GM12865 (cell line): ENCODE measurements at regions not wholly inside any gene's neighbourhood (a gene's known extent, or its start where the extent isn't known, plus 50 kb on each side); places are given as distances from the start of the nearest gene placed in this dataset.
"Not testable (repeated sequence)": the region's sequence is repeated elsewhere in the genome, so short reads cannot be mapped to it uniquely, and the experiment has no call there.

Source experiments
- DNase-seq: peaks from one replicate; pipeline ENCODE4 v3.0.0; 2010; ENCODE audit warnings: low read depth
- H3K4me3 ChIP-seq: 2 replicates; pipeline ENCODE4 v1.5.1; 2011; ENCODE audit warnings: mild to moderate bottlenecking, low read depth, low read length, control low read depth
- TF ChIP-seq, protein P1 (sequence below): IDR thresholded peaks from 2 replicates; pipeline ENCODE4 v1.5.1; 2011; ENCODE audit warnings: low read length, control low read depth, low read depth, inconsistent platforms; ENCODE audit not compliant: insufficient read depth; ENCODE audit errors: missing control alignments

DNA sequence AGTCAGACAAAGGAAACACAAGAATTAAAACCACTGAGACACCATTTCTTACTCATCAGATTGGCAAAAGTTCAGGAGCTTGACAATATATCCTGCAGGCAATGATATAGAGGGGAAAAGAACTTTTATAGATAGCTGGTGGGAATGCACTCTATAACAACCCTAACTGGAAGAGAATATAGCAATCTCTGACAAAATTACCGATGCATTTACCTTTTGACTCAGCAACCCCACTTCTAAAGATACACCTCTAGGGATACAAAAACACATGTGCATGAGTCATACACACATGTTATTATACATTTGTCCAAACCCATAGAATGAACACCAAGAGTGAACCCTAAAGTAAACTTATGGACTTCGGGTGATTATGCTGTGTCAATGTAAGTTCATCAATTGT lies 79.4 kb upstream of the SRD5A2 start:
- H3K4me3 ChIP-seq, result no peak overlapping the region
- TF ChIP-seq, protein P1, sequence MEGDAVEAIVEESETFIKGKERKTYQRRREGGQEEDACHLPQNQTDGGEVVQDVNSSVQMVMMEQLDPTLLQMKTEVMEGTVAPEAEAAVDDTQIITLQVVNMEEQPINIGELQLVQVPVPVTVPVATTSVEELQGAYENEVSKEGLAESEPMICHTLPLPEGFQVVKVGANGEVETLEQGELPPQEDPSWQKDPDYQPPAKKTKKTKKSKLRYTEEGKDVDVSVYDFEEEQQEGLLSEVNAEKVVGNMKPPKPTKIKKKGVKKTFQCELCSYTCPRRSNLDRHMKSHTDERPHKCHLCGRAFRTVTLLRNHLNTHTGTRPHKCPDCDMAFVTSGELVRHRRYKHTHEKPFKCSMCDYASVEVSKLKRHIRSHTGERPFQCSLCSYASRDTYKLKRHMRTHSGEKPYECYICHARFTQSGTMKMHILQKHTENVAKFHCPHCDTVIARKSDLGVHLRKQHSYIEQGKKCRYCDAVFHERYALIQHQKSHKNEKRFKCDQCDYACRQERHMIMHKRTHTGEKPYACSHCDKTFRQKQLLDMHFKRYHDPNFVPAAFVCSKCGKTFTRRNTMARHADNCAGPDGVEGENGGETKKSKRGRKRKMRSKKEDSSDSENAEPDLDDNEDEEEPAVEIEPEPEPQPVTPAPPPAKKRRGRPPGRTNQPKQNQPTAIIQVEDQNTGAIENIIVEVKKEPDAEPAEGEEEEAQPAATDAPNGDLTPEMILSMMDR, result no peak
- DNase-seq, result no peak

DNA sequence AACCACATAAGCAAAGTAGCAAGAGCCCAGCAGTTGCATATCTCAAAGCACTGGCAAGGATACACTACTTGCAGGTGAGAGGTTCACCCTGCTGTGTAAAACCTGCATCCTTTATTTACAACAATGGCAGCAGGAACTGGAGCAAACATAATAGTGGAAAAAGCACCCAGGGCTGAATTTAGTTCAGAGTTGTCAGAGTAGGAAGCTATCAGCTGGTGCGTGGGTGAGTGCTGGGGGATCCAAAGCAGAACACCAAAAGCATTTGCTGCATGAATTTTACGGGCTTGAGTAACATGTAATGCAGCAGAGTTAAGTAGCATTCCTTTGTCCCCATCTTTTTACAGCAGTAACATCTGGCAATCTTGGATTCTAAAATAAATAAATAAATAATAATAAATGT lies 73.5 kb upstream of the SRD5A2 start:
- no peak for DNase-seq
- TF ChIP-seq, protein P1, result no peak
- H3K4me3 ChIP-seq, result no peak overlapping the region

DNA sequence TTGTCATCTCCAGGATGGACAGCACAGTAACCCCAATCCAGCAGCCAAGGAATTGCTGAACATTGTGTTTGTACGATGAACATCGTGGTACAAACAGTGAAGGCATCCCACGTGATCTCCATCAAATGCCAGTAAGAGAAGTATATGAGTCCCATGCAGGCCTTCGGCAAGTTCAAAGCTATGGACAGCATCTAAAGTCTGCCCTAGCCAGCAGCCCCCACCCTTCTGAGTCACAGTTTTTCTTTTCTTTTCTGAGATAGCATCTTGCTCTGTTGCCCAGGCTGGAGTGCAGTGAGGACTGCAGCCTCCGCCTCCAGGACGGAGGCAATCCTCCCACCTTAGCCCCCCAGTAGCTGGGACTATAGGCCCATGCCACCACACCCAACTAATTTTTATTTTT lies 71.0 kb upstream of the SRD5A2 start:
- TF ChIP-seq, protein P1, result no peak
- H3K4me3 ChIP-seq, result no peak overlapping the region
- no peak for DNase-seq

DNA sequence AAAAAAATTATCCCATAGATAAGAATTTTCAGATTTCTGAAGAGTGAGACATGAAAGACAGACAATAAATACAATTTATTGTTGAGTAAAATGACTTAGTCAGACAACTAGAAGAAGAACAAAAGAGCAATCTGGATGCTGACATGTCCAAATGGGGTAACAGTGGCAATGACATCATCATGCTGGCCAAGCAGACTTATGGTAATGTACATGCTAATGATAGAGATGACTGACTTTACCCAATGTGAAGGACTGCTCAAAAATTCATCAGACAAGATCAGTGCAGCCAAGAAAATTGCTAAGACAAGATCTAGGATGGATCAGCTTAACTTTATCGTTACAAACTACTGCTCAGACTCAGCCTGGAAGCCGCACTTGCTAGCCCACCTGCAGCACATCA lies 70.5 kb upstream of the SRD5A2 start:
- no peak overlapping the region for H3K4me3 ChIP-seq
- TF ChIP-seq, protein P1, result no peak
- no peak for DNase-seq

DNA sequence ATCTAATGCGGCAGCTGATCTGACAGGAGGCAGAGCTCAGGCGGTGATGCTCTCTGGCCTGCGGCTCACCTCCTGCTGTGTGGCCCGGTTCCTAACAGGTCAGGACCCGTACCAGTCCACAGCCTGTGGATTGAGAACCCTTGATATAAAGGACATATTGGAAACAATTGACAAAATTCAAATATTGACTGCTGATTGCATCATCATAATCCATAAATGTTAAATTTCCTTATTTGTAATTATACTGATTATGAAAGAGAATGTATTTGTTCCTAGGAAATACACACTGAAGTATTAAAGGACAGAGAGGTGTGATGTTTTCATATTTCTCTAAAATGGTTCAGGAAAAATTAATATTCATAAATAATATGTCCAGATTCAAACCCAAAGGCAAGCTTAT lies 63.8 kb upstream of the SRD5A2 start:
- H3K4me3 ChIP-seq, result no peak overlapping the region
- TF ChIP-seq, protein P1, result no peak
- DNase-seq, result no peak

DNA sequence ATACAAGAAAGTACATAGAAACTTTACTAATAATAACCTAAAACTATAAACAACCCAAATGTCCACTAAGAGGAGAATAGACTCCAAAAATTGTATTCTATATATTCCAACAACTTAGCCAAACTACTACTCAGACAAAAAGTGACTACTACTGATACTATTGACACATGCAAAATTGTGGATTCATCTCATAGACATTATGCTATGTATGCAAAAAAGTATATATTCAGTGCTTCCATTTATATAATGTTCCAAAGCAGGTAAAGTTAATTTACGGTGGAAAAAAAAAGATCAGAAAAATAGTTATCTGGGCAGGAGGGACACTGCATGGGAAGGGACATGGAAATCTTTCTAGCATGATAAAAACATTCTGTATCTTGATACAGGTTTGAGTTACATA lies 62.0 kb upstream of the SRD5A2 start:
- no peak overlapping the region for H3K4me3 ChIP-seq
- DNase-seq, result no peak
- TF ChIP-seq, protein P1, result no peak

DNA sequence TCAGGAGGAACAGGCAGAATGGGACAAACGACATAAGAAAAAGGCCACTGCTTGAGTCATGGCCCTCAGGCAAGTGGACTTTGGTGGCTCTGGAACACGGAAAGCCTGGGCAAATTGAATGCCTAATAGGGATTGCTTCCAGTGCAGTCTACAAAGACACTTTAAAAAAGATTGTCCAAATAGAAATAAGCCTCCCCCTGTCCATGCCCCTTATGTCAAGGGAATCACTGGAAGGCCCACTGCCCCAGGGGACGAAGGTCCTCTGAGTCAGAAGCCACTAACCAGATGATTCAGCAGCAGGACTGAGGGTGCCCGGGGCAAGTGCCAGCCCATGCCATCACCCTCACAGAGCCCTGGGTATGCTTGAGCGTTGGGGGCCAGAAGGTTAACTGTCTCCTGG lies 51.5 kb upstream of the SRD5A2 start:
- not testable (repeated sequence) for DNase-seq, H3K4me3 ChIP-seq
